NB4 (cell line): ENCODE measurements at regions not wholly inside any gene's neighbourhood (a gene's known extent, or its start where the extent isn't known, plus 50 kb on each side); places are given as distances from the start of the nearest gene placed in this dataset.

Source experiments
- DNase-seq: peaks from one replicate; pipeline ENCODE4 v3.0.0; 2010; ENCODE audit warnings: low read depth
- H3K4me3 ChIP-seq: one replicate; pipeline ENCODE4 v1.5.1; 2011; ENCODE audit warnings: mild to moderate bottlenecking, low read depth, low read length, moderate library complexity
- CTCF ChIP-seq: IDR thresholded peaks from one replicate; pipeline ENCODE4 v1.5.1; 2012; ENCODE audit warnings: low read depth, low read length
- MYC ChIP-seq: IDR thresholded peaks from 2 replicates; pipeline ENCODE4 v1.6.1; 2011; ENCODE audit warnings: low read depth, low read length
- POLR2A ChIP-seq: IDR thresholded peaks from 2 replicates; pipeline ENCODE4 v1.6.1; 2011; ENCODE audit warnings: mild to moderate bottlenecking; ENCODE audit not compliant: insufficient read length; ENCODE audit errors: extremely low read depth
- TF ChIP-seq, protein P1 (sequence below): IDR thresholded peaks from 2 replicates; pipeline ENCODE4 v1.6.1; 2011; ENCODE audit warnings: low read depth, low read length

- DNase-seq: no peak
- TF ChIP-seq CTCF (no peak), POLR2A (no peak), MYC (no peak)
- TF ChIP-seq, protein P1, sequence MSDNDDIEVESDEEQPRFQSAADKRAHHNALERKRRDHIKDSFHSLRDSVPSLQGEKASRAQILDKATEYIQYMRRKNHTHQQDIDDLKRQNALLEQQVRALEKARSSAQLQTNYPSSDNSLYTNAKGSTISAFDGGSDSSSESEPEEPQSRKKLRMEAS: no peak
- no peak overlapping the region for H3K4me3 ChIP-seq
Measured at GRCh38 chr1:90837420-90837819, 120.3 kb upstream of the BARHL2 start.

DNA sequence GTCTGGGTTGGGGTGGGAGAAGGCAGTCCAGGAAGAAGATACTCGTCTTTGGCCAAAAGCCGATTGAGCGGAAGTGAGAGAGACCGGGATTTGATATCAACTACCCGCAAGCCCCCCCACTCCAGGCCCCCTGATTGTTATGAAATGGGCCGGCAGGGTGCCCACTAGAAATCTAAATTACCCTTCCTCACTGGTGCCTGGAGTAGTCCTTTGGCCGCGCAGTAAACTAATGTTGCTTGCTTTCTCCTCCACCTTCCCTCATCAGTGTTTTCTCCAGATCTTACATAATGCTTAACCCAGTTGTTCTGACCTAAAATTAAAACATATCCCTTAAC, 119.2 kb upstream of the BARHL2 start:
- TF ChIP-seq MYC (no peak), POLR2A (no peak), CTCF (no peak)
- TF ChIP-seq, protein P1: no peak
- DNase-seq: no peak
- no peak overlapping the region for H3K4me3 ChIP-seq

GRCh38 chr1:90835661-90836344, 118.7 kb upstream of the BARHL2 start:
- TF ChIP-seq POLR2A (no peak), MYC (no peak), CTCF (no peak)
- TF ChIP-seq, protein P1: no peak
- H3K4me3 ChIP-seq: no peak overlapping the region
- no peak for DNase-seq

DNA sequence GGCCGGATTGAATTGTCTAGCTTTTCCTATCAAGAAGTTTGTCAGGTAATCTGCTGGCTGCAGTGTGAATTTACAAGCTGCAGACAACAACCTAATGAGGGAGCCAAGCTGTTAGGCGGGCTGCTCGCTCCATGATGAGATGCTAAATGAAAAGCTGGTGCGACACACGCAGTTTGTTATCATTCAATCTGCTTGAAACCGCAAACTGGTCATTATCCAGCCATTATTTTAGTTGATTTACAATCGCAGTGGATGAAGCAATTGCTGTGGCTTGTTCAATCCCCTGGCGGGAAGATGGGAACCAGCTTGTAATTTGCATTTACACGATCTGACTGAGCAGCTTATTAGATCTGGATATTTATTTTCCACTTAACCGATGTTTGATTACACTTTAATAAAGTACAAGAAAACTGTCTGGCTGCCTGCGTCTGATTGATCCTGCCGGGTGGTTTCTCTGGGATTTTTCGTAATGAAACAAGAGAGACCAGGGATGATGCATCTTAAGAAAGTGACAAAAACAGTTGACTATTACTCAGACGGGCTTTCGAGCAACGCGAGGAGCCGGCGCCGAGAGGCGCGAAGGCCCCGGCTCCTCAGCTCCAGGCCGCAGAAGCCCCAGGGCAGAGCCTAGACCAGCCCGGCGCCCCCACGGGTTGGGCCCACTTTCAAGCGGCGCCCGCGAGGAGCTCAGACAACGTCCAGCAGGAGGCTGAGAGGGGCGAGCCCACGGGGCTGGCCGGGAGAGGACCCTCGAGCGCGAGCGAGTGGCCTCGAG, 118.0 kb upstream of the BARHL2 start:
- H3K4me3 ChIP-seq: no peak overlapping the region
- DNase-seq: peak; percentile 9
- TF ChIP-seq MYC: no peak
- TF ChIP-seq, protein P1: no peak
- TF ChIP-seq POLR2A: no peak
- no peak for TF ChIP-seq CTCF

DNA sequence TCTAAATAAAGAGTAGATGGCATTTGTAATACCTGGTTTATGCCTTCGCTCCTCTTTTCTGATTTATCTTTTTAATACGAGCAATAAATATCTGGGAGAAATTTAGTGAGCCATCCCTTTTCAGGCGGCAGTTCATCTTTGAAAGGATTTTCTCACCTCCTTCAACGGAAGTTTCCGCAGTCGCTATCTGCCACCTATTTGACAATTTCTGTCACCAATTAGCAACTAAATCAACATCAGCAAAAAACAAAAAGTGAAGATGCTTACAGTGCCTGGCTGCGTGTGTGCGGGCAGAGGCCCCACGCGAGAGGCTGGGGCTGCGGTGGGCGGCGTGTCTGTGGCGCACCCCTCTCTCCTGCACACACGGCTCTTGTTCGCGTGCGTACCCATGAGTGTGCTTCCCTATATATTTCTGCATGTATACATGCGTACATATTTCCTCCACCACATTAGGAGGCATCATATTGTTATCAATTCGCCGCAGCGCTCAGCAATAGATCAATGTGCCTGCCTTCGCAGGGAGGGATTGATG, 117.3 kb upstream of the BARHL2 start:
- H3K4me3 ChIP-seq: no peak overlapping the region
- DNase-seq: no peak
- TF ChIP-seq CTCF: no peak
- TF ChIP-seq, protein P1: no peak
- TF ChIP-seq MYC: no peak
- no peak for TF ChIP-seq POLR2A
